Adrenal gland (tissue), 5 donors: ENCODE measurements at regions not wholly inside any gene's neighbourhood (a gene's known extent, or its start where the extent isn't known, plus 50 kb on each side); places are given as distances from the start of the nearest gene placed in this dataset.
"Not testable (repeated sequence)": the region's sequence is repeated elsewhere in the genome, so short reads cannot be mapped to it uniquely, and the experiment has no call there.

Source experiments
- POLR2A ChIP-seq, 2 donors: fragments of 450-650 bp; IDR thresholded peaks; one replicate each; pipeline ENCODE4 v1.6.1; 2017; ENCODE audit warnings: antibody characterized with exemption in 2 of 2, mild to moderate bottlenecking in 2 of 2, moderate library complexity in 1 of 2
- TF ChIP-seq, protein P1 (sequence below), 6 experiments: fragments of 450-650 bp in 4 of 6; fragments of 200-600 bp in 2 of 6; sonication (generic) in 1 of 6; IDR thresholded peaks; 1 replicate in 5 of 6; 2 replicates in 1 of 6; pipeline versions ENCODE4 v1.5.1 to v1.8.0; 2016 to 2021; ENCODE audit warnings: antibody characterized with exemption in 6 of 6, mild to moderate bottlenecking in 2 of 6, moderate library complexity in 1 of 6
- donor health status: DM: no; HTN: no; CAD: no.

DNA sequence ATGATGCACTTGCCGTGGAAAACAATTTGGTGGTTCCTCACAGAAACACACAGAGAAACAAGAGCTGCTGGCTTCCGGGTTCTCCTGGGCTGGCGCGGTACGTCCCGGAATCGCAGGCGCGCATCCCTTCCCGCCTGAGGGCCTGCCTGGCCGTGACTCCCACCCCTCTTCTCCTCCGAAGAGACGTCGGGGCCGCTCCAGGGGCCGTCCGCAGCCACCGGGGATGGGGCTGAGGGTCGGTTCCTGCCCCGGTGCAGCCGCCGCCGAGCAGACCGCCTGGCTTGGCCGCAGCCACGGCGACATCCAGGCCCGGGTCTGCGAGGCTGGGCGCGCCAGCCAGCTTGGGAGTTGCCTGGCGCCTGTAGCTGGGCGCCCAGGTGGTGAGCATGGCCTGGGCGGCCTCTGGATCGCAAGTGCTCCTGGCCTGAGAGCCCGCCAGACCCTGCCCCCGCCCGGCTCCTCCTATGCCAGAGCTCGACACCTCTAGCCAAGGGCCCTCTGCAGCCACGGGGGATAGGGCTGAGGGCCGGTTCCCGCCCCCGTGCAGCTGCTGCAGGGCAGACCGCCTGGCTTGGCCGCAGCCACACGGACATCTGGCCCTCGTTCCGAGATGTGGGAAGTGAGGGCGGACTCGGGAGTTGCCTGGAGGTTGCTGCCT lies 1647.5 kb downstream of the SPATA31A7 start:
- TF ChIP-seq, protein P1, sequence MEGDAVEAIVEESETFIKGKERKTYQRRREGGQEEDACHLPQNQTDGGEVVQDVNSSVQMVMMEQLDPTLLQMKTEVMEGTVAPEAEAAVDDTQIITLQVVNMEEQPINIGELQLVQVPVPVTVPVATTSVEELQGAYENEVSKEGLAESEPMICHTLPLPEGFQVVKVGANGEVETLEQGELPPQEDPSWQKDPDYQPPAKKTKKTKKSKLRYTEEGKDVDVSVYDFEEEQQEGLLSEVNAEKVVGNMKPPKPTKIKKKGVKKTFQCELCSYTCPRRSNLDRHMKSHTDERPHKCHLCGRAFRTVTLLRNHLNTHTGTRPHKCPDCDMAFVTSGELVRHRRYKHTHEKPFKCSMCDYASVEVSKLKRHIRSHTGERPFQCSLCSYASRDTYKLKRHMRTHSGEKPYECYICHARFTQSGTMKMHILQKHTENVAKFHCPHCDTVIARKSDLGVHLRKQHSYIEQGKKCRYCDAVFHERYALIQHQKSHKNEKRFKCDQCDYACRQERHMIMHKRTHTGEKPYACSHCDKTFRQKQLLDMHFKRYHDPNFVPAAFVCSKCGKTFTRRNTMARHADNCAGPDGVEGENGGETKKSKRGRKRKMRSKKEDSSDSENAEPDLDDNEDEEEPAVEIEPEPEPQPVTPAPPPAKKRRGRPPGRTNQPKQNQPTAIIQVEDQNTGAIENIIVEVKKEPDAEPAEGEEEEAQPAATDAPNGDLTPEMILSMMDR (IDR thresholded peaks at IDR 0.05): not testable (repeated sequence)
- not testable (repeated sequence) for TF ChIP-seq POLR2A (IDR thresholded peaks at IDR 0.05)
